ENCODE measurements at regions not wholly inside any gene's neighbourhood (a gene's known extent, or its start where the extent isn't known, plus 50 kb on each side); places are given as distances from the start of the nearest gene placed in this dataset.

- no peak for TF ChIP-seq MAZ (IDR thresholded peaks at IDR 0.05; ENCODE audit: borderline replicate concordance, low read depth, low read length)
- TF ChIP-seq BHLHE40 (IDR thresholded peaks at IDR 0.05; ENCODE audit: low read depth, low read length): no peak
- no peak for TF ChIP-seq CHD1 (IDR thresholded peaks at IDR 0.05; ENCODE audit: low read depth, low read length)
- no peak for TF ChIP-seq RFX5 (IDR thresholded peaks at IDR 0.05; ENCODE audit: low read depth, low read length)
- TF ChIP-seq SMC3 (IDR thresholded peaks at IDR 0.05; ENCODE audit: low read depth, low read length): no peak
- no peak for TF ChIP-seq CEBPB (IDR thresholded peaks at IDR 0.05; ENCODE audit: low read depth, low read length)
- TF ChIP-seq ELK1 (IDR thresholded peaks at IDR 0.05; ENCODE audit: borderline replicate concordance, low read depth, low read length): no peak
- no peak for TF ChIP-seq NFE2L2 (IDR thresholded peaks at IDR 0.05; ENCODE audit: low read depth, low read length)
- no peak for TF ChIP-seq MAFK (IDR thresholded peaks at IDR 0.05; ENCODE audit: low read depth, low read length)
- no peak for TF ChIP-seq POLR2A (IDR thresholded peaks at IDR 0.05; ENCODE audit: low read depth, low read length)
- no peak for TF ChIP-seq CTCF (conservative IDR thresholded peaks at IDR 0.05; ENCODE audit: low read depth, low read length)
- no peak for TF ChIP-seq RAD21 (IDR thresholded peaks at IDR 0.05; ENCODE audit: low read length)
- TF ChIP-seq USF2 (IDR thresholded peaks at IDR 0.05; ENCODE audit: low read depth, low read length): no peak
- no peak for TF ChIP-seq FOS (IDR thresholded peaks at IDR 0.05; ENCODE audit: low read depth, low read length)
- no peak for TF ChIP-seq MXI1 (IDR thresholded peaks at IDR 0.05; ENCODE audit: borderline replicate concordance, low read depth, low read length)
- no peak for TF ChIP-seq RCOR1 (IDR thresholded peaks at IDR 0.05; ENCODE audit: insufficient replicate concordance, low read length)
- CTCF ChIA-PET: interaction anchor here (0.7 kb wide), 1 partner anchor 111 kb away, joined by 3 read pairs; no protein-coding TSS in a partner anchor
Measured at GRCh38 chr5:44713446-44713845, 95.3 kb upstream of the MRPS30 start.

More at GRCh38 chr5:44713446-44713845, 95.3 kb upstream of the MRPS30 start:
- H3K23ac ChIP-seq (ENCODE audit: low read depth, low read length): no peak overlapping the region
- intact Hi-C loops (cut with micrococcal nuclease) (no loop called here), dilution Hi-C loops (cut with HindIII; ENCODE audit: low sequenced_read_pairs, unreplicated experiment) (no loop called here), in situ Hi-C loops (cut with MboI; ENCODE audit: low sequenced_read_pairs) (no loop called here)
- H3K4me1 ChIP-seq (ENCODE audit: control insufficient read depth, insufficient read depth, low read length): no peaks in the 10 kb centered on the region
- H3K27ac ChIP-seq (ENCODE audit: insufficient read depth, low read length): no peak overlapping the region
- H3K79me1 ChIP-seq (ENCODE audit: low read depth in 1 of 2, low read length in 2 of 2): no peaks in the 10 kb centered on the region
- H3K56ac ChIP-seq (ENCODE audit: extremely low read depth, insufficient read depth, low read length): no peak overlapping the region
- no peak overlapping the region for H4K5ac ChIP-seq (ENCODE audit: low read depth, low read length)
- H2BK5ac ChIP-seq (ENCODE audit: low read depth, low read length, poor library complexity, severe bottlenecking): no peak overlapping the region
- H3K9me3 ChIP-seq (ENCODE audit: control insufficient read depth, insufficient read depth, low read length): no peaks in the 10 kb centered on the region
- H3K9me1 ChIP-seq (ENCODE audit: insufficient read depth, low read length): no peaks in the 10 kb centered on the region
- no peak overlapping the region for H2AFZ ChIP-seq (replicated peaks; ENCODE audit: low read length, poor library complexity)
- no peak overlapping the region for H2BK15ac ChIP-seq (ENCODE audit: low read depth, low read length)
- POLR2A ChIA-PET (ENCODE audit: unreplicated experiment): no interaction called here
- no peak overlapping the region for H2AK5ac ChIP-seq (ENCODE audit: low read depth, low read length)
- no peak overlapping the region for H3K4me2 ChIP-seq (ENCODE audit: low read depth, low read length)
- H4K20me1 ChIP-seq (ENCODE audit: insufficient read depth, low read length): no peaks in the 10 kb centered on the region
- BruUV-seq (replicated peaks): no TSS peak
- H3K9ac ChIP-seq (ENCODE audit: low read depth, low read length): no peak overlapping the region
- ATAC-seq (ENCODE audit: low read depth): no peak
- no peak overlapping the region for H4K8ac ChIP-seq (ENCODE audit: low read depth in 2 of 2, low read length in 2 of 2)
- no peak for DNase-seq
- no peak overlapping the region for H3K18ac ChIP-seq (ENCODE audit: low read depth, low read length)
- no peak overlapping the region for H2BK20ac ChIP-seq (ENCODE audit: low read depth, low read length)
- WGBS, 2 experiments (ENCODE audit: extremely low coverage in 2 of 2, insufficient read length in 1 of 2): no CpG with 5 or more reads among the region's 3 CpGs
- no peak overlapping the region for H3K4ac ChIP-seq (ENCODE audit: low read depth, low read length)
- H4K91ac ChIP-seq (ENCODE audit: insufficient read depth, low read depth, low read length): no peak overlapping the region
- H3K14ac ChIP-seq (replicated peaks; ENCODE audit: low read depth, low read length): no peak overlapping the region
- H3K27me3 ChIP-seq (ENCODE audit: control insufficient read depth, insufficient read depth, low read length): no peaks in the 10 kb centered on the region
- H2AK9ac ChIP-seq (replicated peaks; ENCODE audit: low read depth, low read length, poor library complexity): no peak overlapping the region
- no peaks in the 10 kb centered on the region for H3K36me3 ChIP-seq (ENCODE audit: control insufficient read depth, insufficient read depth, low read length)
- H3K4me3 ChIP-seq (ENCODE audit: insufficient read depth, low read depth, low read length): no peak overlapping the region
- no peak overlapping the region for H2BK120ac ChIP-seq (ENCODE audit: low read depth, low read length)

All from IMR-90 (cell line).